Liver (tissue), 3 donors: ENCODE measurements at regions not wholly inside any gene's neighbourhood (a gene's known extent, or its start where the extent isn't known, plus 50 kb on each side); places are given as distances from the start of the nearest gene placed in this dataset.

Source experiments
- EGR1 ChIP-seq, 2 donors: IDR thresholded peaks; 2 replicates each; pipeline ENCODE4 v1.6.1; 2016 to 2018; ENCODE audit warnings: antibody characterized with exemption in 2 of 2, low read depth in 2 of 2
- FOXA1 ChIP-seq: IDR thresholded peaks from 2 replicates; pipeline ENCODE4 v1.6.1; 2016; ENCODE audit warnings: antibody characterized with exemption
- GABPA ChIP-seq, 2 donors: IDR thresholded peaks in 1 of 2; conservative IDR thresholded peaks in 1 of 2; 2 replicates each; pipeline ENCODE4 v1.6.1; 2016; ENCODE audit warnings: antibody characterized with exemption in 2 of 2, mild to moderate bottlenecking in 1 of 2, moderate library complexity in 1 of 2
- JUND ChIP-seq, 2 donors: IDR thresholded peaks; 2 replicates each; pipeline ENCODE4 v1.6.1; 2016; ENCODE audit warnings: antibody characterized with exemption in 2 of 2
- RAD21 ChIP-seq, 2 donors: IDR thresholded peaks; 2 replicates each; pipeline ENCODE4 v1.6.1; 2016; ENCODE audit warnings: antibody characterized with exemption in 2 of 2, mild to moderate bottlenecking in 2 of 2
- RXRA ChIP-seq, 2 donors: IDR thresholded peaks; 2 replicates each; pipeline ENCODE4 v1.6.1; 2017 to 2018; ENCODE audit warnings: antibody characterized with exemption in 2 of 2, mild to moderate bottlenecking in 1 of 2
- SP1 ChIP-seq: IDR thresholded peaks from 2 replicates; pipeline ENCODE4 v1.6.1; 2018; ENCODE audit warnings: antibody characterized with exemption, mild to moderate bottlenecking
- TAF1 ChIP-seq: conservative IDR thresholded peaks from 2 replicates; pipeline ENCODE4 v1.6.1; 2016; ENCODE audit warnings: antibody characterized with exemption, mild to moderate bottlenecking
- YY1 ChIP-seq: IDR thresholded peaks from 2 replicates; pipeline ENCODE4 v1.6.1; 2016; ENCODE audit warnings: antibody characterized with exemption, mild to moderate bottlenecking
- TF ChIP-seq, protein P1 (sequence below): fragments of 150-350 bp; IDR thresholded peaks from 2 replicates; pipeline ENCODE4 v1.5.1; 2017; ENCODE audit warnings: improper control_type of control experiment, low read depth, low read length; ENCODE audit not compliant: missing input control
- TF ChIP-seq, protein P2 (sequence below): IDR thresholded peaks from 2 replicates; pipeline ENCODE4 v1.6.1; 2016; ENCODE audit warnings: antibody characterized with exemption, mild to moderate bottlenecking
- TF ChIP-seq, protein P3 (sequence below): IDR thresholded peaks from 2 replicates; pipeline ENCODE4 v1.6.1; 2016; ENCODE audit warnings: antibody characterized with exemption
- donor health status: healthy.
- donor health status: healthy.

DNA sequence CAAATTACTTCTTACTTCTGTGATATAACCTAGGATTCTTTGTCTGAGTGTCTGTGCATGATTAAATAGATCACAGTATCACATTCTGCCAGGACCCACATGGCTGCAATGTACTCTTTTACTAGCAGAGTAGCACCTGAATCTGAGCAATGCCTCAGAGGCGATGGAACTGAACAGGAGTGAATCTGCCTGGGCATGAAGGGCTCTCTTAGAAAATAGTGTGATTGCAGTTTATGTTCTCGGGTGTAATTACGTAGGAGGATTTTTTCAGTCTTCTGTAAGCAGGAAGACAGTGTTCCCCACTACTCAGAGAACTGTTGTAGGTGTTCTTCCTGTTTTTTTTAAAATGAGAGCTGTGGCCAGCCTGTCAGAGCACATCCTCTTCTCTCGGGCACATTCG lies 802.3 kb downstream of the NLGN4Y start:
- TF ChIP-seq, protein P1, sequence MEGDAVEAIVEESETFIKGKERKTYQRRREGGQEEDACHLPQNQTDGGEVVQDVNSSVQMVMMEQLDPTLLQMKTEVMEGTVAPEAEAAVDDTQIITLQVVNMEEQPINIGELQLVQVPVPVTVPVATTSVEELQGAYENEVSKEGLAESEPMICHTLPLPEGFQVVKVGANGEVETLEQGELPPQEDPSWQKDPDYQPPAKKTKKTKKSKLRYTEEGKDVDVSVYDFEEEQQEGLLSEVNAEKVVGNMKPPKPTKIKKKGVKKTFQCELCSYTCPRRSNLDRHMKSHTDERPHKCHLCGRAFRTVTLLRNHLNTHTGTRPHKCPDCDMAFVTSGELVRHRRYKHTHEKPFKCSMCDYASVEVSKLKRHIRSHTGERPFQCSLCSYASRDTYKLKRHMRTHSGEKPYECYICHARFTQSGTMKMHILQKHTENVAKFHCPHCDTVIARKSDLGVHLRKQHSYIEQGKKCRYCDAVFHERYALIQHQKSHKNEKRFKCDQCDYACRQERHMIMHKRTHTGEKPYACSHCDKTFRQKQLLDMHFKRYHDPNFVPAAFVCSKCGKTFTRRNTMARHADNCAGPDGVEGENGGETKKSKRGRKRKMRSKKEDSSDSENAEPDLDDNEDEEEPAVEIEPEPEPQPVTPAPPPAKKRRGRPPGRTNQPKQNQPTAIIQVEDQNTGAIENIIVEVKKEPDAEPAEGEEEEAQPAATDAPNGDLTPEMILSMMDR: no peak
- TF ChIP-seq RXRA (IDR thresholded peaks at IDR 0.05) (no peak), TAF1 (no peak), RAD21 (IDR thresholded peaks at IDR 0.05) (no peak), SP1 (no peak), GABPA (IDR thresholded peaks at IDR 0.05 in 1 of 2, conservative IDR thresholded peaks at IDR 0.05 in 1 of 2) (no peak), JUND (IDR thresholded peaks at IDR 0.05) (no peak), EGR1 (IDR thresholded peaks at IDR 0.05; ENCODE audit: low read depth in 2 of 2) (no peak), YY1 (no peak), FOXA1 (no peak)
- TF ChIP-seq, protein P2, sequence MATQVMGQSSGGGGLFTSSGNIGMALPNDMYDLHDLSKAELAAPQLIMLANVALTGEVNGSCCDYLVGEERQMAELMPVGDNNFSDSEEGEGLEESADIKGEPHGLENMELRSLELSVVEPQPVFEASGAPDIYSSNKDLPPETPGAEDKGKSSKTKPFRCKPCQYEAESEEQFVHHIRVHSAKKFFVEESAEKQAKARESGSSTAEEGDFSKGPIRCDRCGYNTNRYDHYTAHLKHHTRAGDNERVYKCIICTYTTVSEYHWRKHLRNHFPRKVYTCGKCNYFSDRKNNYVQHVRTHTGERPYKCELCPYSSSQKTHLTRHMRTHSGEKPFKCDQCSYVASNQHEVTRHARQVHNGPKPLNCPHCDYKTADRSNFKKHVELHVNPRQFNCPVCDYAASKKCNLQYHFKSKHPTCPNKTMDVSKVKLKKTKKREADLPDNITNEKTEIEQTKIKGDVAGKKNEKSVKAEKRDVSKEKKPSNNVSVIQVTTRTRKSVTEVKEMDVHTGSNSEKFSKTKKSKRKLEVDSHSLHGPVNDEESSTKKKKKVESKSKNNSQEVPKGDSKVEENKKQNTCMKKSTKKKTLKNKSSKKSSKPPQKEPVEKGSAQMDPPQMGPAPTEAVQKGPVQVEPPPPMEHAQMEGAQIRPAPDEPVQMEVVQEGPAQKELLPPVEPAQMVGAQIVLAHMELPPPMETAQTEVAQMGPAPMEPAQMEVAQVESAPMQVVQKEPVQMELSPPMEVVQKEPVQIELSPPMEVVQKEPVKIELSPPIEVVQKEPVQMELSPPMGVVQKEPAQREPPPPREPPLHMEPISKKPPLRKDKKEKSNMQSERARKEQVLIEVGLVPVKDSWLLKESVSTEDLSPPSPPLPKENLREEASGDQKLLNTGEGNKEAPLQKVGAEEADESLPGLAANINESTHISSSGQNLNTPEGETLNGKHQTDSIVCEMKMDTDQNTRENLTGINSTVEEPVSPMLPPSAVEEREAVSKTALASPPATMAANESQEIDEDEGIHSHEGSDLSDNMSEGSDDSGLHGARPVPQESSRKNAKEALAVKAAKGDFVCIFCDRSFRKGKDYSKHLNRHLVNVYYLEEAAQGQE: no peak
- TF ChIP-seq, protein P3, sequence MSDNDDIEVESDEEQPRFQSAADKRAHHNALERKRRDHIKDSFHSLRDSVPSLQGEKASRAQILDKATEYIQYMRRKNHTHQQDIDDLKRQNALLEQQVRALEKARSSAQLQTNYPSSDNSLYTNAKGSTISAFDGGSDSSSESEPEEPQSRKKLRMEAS: no peak
